ENCODE measurements at regions not wholly inside any gene's neighbourhood (a gene's known extent, or its start where the extent isn't known, plus 50 kb on each side); places are given as distances from the start of the nearest gene placed in this dataset.

DNA sequence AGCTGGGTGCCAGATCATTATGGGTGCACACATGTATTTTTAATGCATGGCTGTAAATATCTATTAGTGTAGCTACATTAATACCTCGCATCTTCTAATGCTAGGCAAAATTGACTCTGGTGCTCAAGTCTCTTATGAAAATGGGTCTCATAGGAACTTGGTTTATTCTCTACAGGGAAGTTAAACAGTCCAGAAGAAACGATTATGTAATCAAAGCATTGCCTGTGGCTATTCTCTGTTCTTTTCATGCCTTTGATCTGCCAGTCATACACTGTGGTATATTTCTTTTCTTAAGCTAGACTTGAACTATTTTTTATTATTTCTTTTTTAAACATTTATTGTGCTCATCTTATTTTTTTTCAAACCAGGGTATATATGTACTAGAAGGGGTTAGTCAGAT lies 1015.0 kb downstream of the SLITRK1 start:
- TF ChIP-seq, protein P1, sequence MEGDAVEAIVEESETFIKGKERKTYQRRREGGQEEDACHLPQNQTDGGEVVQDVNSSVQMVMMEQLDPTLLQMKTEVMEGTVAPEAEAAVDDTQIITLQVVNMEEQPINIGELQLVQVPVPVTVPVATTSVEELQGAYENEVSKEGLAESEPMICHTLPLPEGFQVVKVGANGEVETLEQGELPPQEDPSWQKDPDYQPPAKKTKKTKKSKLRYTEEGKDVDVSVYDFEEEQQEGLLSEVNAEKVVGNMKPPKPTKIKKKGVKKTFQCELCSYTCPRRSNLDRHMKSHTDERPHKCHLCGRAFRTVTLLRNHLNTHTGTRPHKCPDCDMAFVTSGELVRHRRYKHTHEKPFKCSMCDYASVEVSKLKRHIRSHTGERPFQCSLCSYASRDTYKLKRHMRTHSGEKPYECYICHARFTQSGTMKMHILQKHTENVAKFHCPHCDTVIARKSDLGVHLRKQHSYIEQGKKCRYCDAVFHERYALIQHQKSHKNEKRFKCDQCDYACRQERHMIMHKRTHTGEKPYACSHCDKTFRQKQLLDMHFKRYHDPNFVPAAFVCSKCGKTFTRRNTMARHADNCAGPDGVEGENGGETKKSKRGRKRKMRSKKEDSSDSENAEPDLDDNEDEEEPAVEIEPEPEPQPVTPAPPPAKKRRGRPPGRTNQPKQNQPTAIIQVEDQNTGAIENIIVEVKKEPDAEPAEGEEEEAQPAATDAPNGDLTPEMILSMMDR (conservative IDR thresholded peaks at IDR 0.05; ENCODE audit: low read depth in 2 of 2): no peak
- TF ChIP-seq EZH2 (IDR thresholded peaks at IDR 0.05; ENCODE audit: low read depth, unreplicated experiment): no peak
